ENCODE measurements at regions not wholly inside any gene's neighbourhood (a gene's known extent, or its start where the extent isn't known, plus 50 kb on each side); places are given as distances from the start of the nearest gene placed in this dataset.

GRCh38 chr11:70742553-70743291 lies 344.4 kb downstream of the CTTN start:
- no peak for DNase-seq (ENCODE audit: low read depth in 2 of 2)

GRCh38 chr11:70743329-70743728 lies 345.0 kb downstream of the CTTN start:
- no peak for DNase-seq (ENCODE audit: low read depth in 2 of 2)

DNA sequence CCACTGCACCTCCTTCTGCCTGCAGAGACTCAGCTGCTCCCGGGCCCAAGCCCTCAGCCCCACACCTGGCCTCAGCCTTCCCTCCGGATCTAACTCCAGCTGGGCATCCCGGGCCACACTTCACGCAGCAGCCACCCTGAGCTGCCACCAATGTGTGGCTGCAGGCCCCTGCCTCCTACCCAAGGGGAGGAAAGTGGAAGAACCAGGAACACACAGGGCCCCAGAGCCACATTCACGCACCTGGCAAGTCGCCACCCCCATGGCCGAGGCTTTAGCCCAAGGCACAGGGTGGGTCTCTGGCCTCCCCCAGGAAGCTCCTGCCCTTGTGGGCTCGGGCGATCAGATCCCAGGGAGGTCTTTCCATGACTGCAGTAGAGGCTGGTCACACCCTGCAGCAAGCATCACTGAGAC lies 345.6 kb downstream of the CTTN start:
- no peak for DNase-seq (ENCODE audit: low read depth in 2 of 2)

GRCh38 chr11:70744396-70745185 lies 346.3 kb downstream of the CTTN start:
- no peak for DNase-seq (ENCODE audit: low read depth in 2 of 2)

DNA sequence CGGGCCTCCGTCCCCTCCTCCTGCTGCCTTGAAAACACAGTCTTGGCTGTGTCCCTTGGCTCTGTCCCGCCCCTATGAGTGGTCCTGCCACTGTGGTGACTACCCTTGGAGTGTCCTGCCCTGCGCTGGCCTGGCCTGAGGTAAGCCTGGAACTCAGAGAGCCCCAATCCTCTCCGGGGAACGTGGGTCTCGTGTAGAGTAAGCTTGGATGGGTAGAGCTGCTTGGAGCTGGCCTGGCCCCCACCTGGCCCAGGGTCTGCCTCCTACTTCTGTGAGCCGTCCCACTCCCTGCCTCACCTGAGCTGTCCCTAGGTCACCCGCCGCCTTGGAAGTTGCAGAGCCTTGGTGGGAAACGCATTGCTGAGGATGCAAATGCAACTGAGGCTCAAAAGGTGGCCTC lies 347.1 kb downstream of the CTTN start:
- DNase-seq (ENCODE audit: low read depth in 2 of 2) = no peak

- DNase-seq (ENCODE audit: low read depth in 2 of 2) = no peak
Observed at GRCh38 chr11:70745941-70746340, 347.6 kb downstream of the CTTN start.

- no peak for DNase-seq (ENCODE audit: low read depth in 2 of 2)
Observed at GRCh38 chr11:70746351-70746750, 348.0 kb downstream of the CTTN start.

DNA sequence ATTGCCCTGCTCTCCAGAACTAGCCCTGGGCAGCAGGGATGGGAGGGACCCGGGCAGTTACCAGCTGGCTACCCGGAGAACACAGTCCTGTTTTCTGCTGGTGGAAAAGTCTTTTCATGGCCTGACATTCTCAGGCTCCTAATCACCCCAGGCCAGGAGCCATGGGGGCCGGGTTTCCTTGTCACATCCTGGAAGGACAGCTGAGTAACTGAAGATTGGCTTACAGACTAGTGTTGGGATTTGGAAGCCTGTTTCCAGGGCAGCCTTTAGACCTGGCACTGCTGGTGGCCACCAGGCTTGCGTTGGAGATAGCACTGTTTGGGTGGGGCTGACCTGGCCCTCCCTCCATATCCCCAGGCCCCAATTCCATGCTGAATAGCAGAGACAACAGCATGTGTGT lies 349.0 kb downstream of the CTTN start:
- DNase-seq (ENCODE audit: low read depth in 2 of 2) = no peak

DNA sequence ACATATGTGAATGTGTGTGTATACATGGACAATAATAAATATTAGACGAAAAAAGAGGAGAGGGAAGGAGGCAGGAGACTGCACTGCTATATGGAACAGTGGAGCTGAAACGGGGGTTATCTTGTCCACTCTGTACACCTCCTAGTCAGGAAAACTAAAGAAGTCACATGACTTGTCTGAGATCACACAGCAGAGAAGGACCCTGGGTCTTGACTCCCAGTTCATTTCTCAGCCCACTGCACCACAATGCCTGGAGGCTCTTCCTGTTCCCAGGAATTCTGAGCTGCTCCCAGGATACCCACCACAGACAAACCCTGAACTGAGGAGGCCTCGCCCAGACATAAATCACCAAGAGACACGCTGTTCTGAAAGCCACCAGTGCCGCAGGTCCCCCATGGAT lies 349.6 kb downstream of the CTTN start:
- DNase-seq (ENCODE audit: low read depth in 2 of 2) = no peak

- no peak for DNase-seq (ENCODE audit: low read depth in 2 of 2)
Observed at GRCh38 chr11:70751142-70751734, 352.9 kb downstream of the CTTN start.

DNA sequence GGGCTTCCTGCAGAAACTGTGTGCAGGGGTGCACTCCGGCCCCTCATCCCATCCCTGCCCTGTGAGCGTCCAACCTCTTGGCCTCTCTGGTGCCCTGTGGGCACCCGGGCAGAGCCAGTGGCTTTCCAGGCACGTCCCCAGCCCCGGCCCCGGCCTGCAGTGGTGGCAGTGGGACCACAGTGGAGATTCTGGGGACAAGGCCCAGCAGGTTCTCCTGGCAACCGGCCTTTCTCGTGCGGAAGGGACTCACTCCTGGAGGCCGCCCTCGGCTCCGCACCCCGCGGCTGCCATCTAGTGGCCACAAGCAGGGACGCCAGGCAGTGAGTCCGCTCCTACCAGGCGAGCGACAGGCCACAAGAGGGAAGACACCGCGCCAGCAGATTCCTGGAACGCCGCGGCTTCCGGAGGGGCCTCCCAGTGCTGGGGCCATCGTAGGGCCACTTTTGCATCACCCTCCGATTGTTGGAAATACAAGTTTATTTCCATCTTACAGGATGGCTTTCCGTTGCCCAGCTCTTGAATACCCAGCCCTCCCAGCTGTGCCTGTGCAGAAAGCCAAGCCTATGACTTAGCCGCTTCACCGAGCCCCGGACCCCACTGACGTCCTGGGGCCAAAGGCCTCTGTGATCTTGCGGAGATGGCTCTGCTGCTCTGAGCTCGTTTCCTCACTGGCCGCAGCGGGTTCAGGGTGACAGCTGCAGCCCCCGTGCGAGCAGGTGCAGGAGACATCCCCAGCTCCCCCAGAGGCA lies 357.3 kb downstream of the CTTN start:
- peak; percentile 9 to 21 for DNase-seq (ENCODE audit: low read depth in 2 of 2)

DNA sequence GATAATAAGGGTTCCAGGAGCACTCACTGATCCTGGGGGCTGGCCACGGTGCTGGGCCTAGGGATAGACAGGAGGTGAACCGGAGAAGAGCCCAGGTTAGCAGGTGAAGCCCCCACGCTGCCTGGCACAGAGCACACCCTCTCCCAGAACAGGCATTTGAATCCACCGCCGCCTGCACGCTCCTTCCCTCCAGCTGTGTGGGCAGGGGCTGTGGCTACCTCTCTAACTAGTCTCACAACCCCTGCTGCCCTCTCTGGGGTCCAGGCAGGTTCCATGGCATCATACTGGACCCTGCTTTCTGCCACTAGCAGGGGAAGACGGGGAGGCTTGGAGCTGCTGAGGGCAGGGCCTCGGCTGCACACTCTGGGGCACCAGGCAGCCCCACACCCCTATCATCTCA lies 358.0 kb downstream of the CTTN start:
- DNase-seq (ENCODE audit: low read depth in 2 of 2) = no peak

DNA sequence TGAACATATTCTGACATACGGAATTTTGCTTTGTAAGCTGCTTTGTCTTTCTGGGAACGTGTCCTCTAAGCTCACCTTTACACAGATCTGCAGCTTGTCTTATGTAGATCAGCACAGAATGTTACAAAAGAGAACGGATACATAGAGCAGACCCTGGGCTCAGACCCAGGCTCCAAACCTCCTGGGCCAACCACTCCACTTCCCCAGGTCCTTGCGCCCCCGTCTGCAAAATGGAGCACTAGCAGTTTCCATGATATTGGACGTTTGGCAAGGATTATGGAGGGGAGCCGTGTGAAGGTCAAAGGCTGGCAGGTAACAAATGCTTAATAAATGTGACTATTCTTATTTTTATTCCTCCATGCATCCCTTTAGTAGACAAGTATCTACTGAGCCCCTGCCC lies 358.4 kb downstream of the CTTN start:
- DNase-seq (ENCODE audit: low read depth in 2 of 2) = no peak

- DNase-seq (ENCODE audit: low read depth in 2 of 2) = no peak
Observed at GRCh38 chr11:70757241-70757640, 358.9 kb downstream of the CTTN start.

DNA sequence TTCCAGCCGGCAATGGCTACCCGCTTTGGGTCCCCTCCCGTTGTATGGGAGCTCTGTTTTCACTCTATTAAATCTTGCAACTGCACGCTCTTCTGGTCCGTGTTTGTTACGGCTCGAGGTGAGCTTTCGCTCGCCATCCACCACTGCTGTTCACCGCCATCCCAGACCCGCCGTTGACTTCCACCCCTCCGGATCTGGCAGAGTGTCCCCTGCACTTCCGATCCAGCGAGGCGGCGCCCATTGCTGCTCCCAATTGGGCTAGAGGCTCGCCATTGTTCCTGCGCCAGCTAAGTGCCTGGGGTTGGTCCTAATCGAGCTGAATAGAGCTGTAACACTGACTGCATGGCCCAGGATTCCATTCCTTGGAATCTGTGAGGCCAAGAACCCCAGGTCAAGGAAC lies 359.9 kb downstream of the CTTN start:
- no peak for DNase-seq (ENCODE audit: low read depth in 2 of 2)

GRCh38 chr11:70759846-70760245 lies 361.5 kb downstream of the CTTN start:
- DNase-seq (ENCODE audit: low read depth in 2 of 2) = no peak

- no peak for DNase-seq (ENCODE audit: low read depth in 2 of 2)
Observed at GRCh38 chr11:70760416-70761020, 362.2 kb downstream of the CTTN start.

- DNase-seq (ENCODE audit: low read depth in 2 of 2) = no peak
Observed at GRCh38 chr11:70761094-70761907, 363.0 kb downstream of the CTTN start.

DNA sequence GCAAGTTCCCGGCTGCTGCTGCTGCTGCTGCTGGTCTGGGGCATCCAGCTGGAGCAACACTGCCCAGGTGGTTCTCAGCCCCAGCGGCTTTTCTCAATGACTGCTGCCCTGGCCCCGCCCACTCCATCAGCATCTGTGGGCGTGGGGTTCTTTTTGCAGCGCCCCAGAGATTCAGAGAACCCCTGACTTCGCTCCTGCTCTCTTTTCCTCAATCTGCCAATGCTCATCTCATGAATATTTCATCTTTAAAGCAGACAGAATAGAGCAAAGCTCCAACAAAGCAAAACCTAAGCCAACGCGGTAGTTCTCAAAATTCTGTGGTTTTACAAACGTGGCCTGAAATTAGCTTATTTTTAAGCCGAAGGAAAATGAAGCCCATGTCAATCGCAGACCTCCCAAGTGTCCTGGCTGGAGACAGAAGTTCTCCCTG lies 363.6 kb downstream of the CTTN start:
- no peak for DNase-seq (ENCODE audit: low read depth in 2 of 2)

DNA sequence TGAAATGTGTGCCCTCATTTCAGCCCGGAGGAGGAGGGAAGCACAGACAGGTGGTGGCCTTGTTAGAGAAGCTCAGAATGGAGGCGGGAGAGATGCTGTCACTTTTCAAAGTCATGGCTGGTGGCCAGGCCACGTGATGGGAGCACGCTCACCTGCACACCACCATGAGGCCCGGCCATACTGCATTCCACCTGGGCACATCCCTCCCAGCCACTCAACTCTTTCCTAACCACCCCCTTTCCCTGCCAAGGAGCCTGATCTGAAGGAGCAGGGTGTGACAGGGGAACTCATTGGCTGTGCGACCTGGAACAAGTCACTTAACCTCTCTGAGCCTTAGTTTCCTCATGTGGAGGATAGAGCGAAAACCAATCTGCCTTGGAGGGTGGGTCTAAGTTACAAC lies 364.5 kb downstream of the CTTN start:
- DNase-seq (ENCODE audit: low read depth in 2 of 2) = no peak

DNA sequence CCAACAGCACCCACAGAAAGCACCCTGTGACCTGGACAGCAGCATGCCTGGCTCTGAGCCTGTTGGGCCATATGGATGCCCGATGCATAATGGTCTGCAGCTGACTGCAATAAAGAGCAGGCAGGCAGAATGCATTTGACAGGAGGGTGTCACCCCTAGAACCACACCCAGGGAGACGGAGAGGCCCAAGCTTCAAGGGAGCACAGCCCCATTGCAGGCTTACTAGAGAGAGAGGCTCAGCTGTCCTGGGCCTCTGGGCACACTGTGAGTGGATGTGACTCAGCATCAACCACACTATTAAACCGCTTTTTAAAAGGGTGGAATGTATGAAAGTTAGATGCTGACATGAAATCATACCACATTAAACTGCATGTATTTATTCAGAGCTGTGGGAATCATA lies 365.3 kb downstream of the CTTN start:
- no peak for DNase-seq (ENCODE audit: low read depth in 2 of 2)

Measured in stimulated activated CD8-positive, alpha-beta memory T cell treated with anti-CD3 and anti-CD28 coated beads, Interleukin-7, amount 100 ng/mL, for 4 hours (primary cell).